ENCODE measurements at regions not wholly inside any gene's neighbourhood (a gene's known extent, or its start where the extent isn't known, plus 50 kb on each side); places are given as distances from the start of the nearest gene placed in this dataset.

DNA sequence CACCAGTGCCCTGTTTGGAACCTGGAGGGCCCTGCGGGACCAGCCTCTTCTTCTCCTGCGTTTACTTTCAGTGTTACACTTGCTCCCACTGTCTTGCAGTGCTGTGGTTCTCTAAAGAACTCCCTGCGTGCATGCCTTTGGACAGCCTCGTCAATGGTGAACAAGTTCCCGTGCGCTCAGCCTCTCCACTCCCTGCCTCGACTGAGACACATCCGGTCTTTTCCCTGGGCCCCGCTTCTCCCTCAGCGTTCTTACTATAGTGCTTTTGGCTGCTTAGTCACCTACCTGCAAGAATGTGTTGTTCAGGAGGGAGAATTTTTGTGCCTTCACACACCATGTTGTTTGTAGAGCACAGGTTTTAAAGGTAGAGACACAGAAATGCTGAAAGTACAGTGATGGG lies 520.7 kb upstream of the MKI67 start:
- TF ChIP-seq, protein P1, sequence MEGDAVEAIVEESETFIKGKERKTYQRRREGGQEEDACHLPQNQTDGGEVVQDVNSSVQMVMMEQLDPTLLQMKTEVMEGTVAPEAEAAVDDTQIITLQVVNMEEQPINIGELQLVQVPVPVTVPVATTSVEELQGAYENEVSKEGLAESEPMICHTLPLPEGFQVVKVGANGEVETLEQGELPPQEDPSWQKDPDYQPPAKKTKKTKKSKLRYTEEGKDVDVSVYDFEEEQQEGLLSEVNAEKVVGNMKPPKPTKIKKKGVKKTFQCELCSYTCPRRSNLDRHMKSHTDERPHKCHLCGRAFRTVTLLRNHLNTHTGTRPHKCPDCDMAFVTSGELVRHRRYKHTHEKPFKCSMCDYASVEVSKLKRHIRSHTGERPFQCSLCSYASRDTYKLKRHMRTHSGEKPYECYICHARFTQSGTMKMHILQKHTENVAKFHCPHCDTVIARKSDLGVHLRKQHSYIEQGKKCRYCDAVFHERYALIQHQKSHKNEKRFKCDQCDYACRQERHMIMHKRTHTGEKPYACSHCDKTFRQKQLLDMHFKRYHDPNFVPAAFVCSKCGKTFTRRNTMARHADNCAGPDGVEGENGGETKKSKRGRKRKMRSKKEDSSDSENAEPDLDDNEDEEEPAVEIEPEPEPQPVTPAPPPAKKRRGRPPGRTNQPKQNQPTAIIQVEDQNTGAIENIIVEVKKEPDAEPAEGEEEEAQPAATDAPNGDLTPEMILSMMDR (IDR thresholded peaks at IDR 0.05): no peak
- no peak for TF ChIP-seq POLR2A (IDR thresholded peaks at IDR 0.05)

All from lower leg skin (tissue), 3 donors.